Endothelial cell of umbilical vein (primary cell): ENCODE measurements at regions not wholly inside any gene's neighbourhood (a gene's known extent, or its start where the extent isn't known, plus 50 kb on each side); places are given as distances from the start of the nearest gene placed in this dataset.

Source experiments
- BruUV-seq: library from RNA; stranded (reverse); fragments of 400-500 nt; replicated peaks from 2 replicates; lab custom pipeline; 2021; lab: Mats Ljungman, UMichigan
- CTCF ChIA-PET: fragments of 300-600, 350-600 bp; sonication (Branson Sonifier 250); formaldehyde crosslinking; loops from one replicate; lab custom pipeline; 2021; ENCODE audit warnings: antibody characterized with exemption, inconsistent platforms; lab: Charles Lee
- POLR2A ChIA-PET: fragments of 300-600, 350-600 bp; sonication (Branson Sonifier 250); formaldehyde crosslinking; loops from one replicate; lab custom pipeline; 2021; ENCODE audit warnings: antibody characterized with exemption, inconsistent platforms; lab: Charles Lee
- DNase-seq: peaks from one replicate; pipeline ENCODE4 v3.0.0-alpha.2; 2011; ENCODE audit warnings: low read depth, low spot score
- FAIRE-seq: peaks from 2 replicates; lab custom pipeline; 2011; peaks lifted over from hg19 to GRCh38; lab: Jason Lieb, UNC
- H2AFZ ChIP-seq: 2 replicates; pipeline ENCODE4 v1.6.0; 2012; ENCODE audit warnings: low read depth, low read length, control low read depth, inconsistent platforms
- H3K27ac ChIP-seq: 2 replicates; pipeline ENCODE4 v1.5.1; 2011; ENCODE audit warnings: low read depth, mild to moderate bottlenecking, control low read depth, low read length, moderate library complexity; ENCODE audit not compliant: insufficient read depth
- H3K27me3 ChIP-seq, 2 experiments: 2 replicates each; pipeline versions ENCODE4 v1.6.0 to v1.6.1; 2011; ENCODE audit warnings: low read length in 2 of 2, mixed read lengths in 1 of 2; ENCODE audit not compliant: control insufficient read depth in 2 of 2, insufficient read depth in 2 of 2
- H3K36me3 ChIP-seq, 2 experiments: 2 replicates in 1 of 2; 3 replicates in 1 of 2; pipeline ENCODE4 v1.5.1; 2011; ENCODE audit warnings: low read length in 2 of 2, mild to moderate bottlenecking in 1 of 2, moderate library complexity in 1 of 2; ENCODE audit not compliant: control insufficient read depth in 2 of 2, insufficient read depth in 2 of 2; ENCODE audit errors: extremely low read depth in 1 of 2
- H3K4me1 ChIP-seq: 3 replicates; pipeline ENCODE4 v1.5.1; 2011; ENCODE audit warnings: mild to moderate bottlenecking, low read length; ENCODE audit not compliant: control insufficient read depth, insufficient read depth; ENCODE audit errors: extremely low read depth
- H3K4me2 ChIP-seq: 2 replicates; pipeline ENCODE4 v1.6.1; 2011; ENCODE audit warnings: low read length, control low read depth, mixed read lengths; ENCODE audit not compliant: insufficient read depth
- H3K4me3 ChIP-seq, 3 experiments: fragments of 200-600 bp in 1 of 3; sonication (generic), shearing (Covaris generic) in 1 of 3; replicated peaks in 1 of 3; 2 replicates each; pipeline ENCODE4 v1.5.1; 2011 to 2016; ENCODE audit warnings: control low read depth in 3 of 3, low read length in 3 of 3, mild to moderate bottlenecking in 2 of 3, inconsistent platforms in 1 of 3, low read depth in 1 of 3, moderate library complexity in 1 of 3; ENCODE audit not compliant: insufficient read depth in 1 of 3
- H3K79me2 ChIP-seq: 2 replicates; pipeline ENCODE4 v1.6.0; 2012; ENCODE audit warnings: low read length, inconsistent platforms; ENCODE audit not compliant: control insufficient read depth, insufficient read depth
- H3K9ac ChIP-seq: replicated peaks from 2 replicates; pipeline ENCODE3; 2011; ENCODE audit warnings: low read length, control low read depth; ENCODE audit not compliant: insufficient read depth; ENCODE audit errors: extremely low read depth
- H3K9me1 ChIP-seq: replicated peaks from 3 replicates; pipeline ENCODE4 v1.6.0; 2011; ENCODE audit warnings: mild to moderate bottlenecking, low read length; ENCODE audit not compliant: control insufficient read depth, insufficient read depth; ENCODE audit errors: extremely low read depth
- H3K9me3 ChIP-seq: replicated peaks from 2 replicates; pipeline ENCODE4 v1.5.1; 2012; ENCODE audit warnings: low read length, inconsistent platforms; ENCODE audit not compliant: control insufficient read depth, insufficient read depth
- H4K20me1 ChIP-seq: replicated peaks from 2 replicates; pipeline ENCODE3; 2011; ENCODE audit warnings: mild to moderate bottlenecking, low read length; ENCODE audit not compliant: control insufficient read depth, insufficient read depth; ENCODE audit errors: extremely low read depth
- EZH2 ChIP-seq: IDR thresholded peaks from 2 replicates; pipeline ENCODE4 v1.6.1; 2012; ENCODE audit warnings: borderline replicate concordance, low read depth, mild to moderate bottlenecking, moderate library complexity, low read length, inconsistent platforms; ENCODE audit not compliant: severe bottlenecking
- FOS ChIP-seq: IDR thresholded peaks from 2 replicates; pipeline ENCODE4 v1.6.1; 2011; ENCODE audit warnings: mild to moderate bottlenecking, low read length, moderate library complexity, borderline replicate concordance; ENCODE audit not compliant: insufficient read depth
- GATA2 ChIP-seq: IDR thresholded peaks from 2 replicates; pipeline ENCODE4 v1.7.0; 2011; ENCODE audit warnings: low read depth, mild to moderate bottlenecking, moderate library complexity, mixed read lengths, low read length; ENCODE audit not compliant: insufficient read length, insufficient read depth
- JUN ChIP-seq: IDR thresholded peaks from 2 replicates; pipeline ENCODE4 v1.6.1; 2011; ENCODE audit warnings: borderline replicate concordance, low read depth; ENCODE audit not compliant: insufficient read length, insufficient read depth
- POLR2A ChIP-seq: IDR thresholded peaks from 2 replicates; pipeline ENCODE4 v1.6.1; 2012; ENCODE audit warnings: low read depth, mild to moderate bottlenecking, control low read depth, low read length
- POLR2AphosphoS5 ChIP-seq: IDR thresholded peaks from 2 replicates; pipeline ENCODE4 v1.6.1; 2012; ENCODE audit warnings: low read depth, mild to moderate bottlenecking, control low read depth, low read length, moderate library complexity; ENCODE audit not compliant: insufficient read depth
- dilution Hi-C: fragments of 300-500 bp; cut with MboI; formaldehyde crosslinking; loops from one replicate; pipeline ENCODE4 v1.15.0; 2019; ENCODE audit warnings: low sequenced_read_pairs; ENCODE audit not compliant: extremely low pct_ligation_motif_present
- intact Hi-C: fragments of 100-400 bp; cut with micrococcal nuclease; formaldehyde crosslinking; loops from one replicate; pipeline ENCODE4 v1.10.0; 2022

DNA sequence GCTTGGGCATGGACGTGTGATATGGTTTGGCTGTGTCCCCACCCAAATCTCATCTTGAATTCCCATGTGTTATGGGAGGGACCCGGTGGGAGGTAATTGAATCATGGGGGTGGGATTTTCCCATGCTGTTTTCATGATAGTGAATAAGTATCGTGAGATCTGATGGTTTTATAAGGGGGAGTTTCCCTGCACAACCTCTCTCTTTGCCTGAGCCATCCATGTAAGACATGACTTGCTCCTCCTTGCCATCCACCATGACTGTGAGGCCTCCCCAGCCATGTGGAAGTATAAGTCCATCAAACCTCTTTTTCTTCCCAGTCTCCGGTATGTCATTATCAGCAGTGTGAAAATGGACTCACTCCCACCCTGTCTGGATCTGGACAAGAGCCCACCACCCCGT is 393.4 kb downstream of the SEC14L1 start:
- intact Hi-C loops = no loop called here
- DNase-seq (no peak), FAIRE-seq (no peak)
- Histone ChIP-seq H2AFZ (no peak overlapping the region), H3K9ac (no peak overlapping the region), H3K27ac (no peak overlapping the region), H3K36me3 (no peaks in the 10 kb centered on the region), H4K20me1 (no peaks in the 10 kb centered on the region), H3K4me3 (no peak overlapping the region), H3K79me2 (no peaks in the 10 kb centered on the region), H3K4me2 (no peak overlapping the region), H3K9me3 (no peaks in the 10 kb centered on the region), H3K9me1 (no peaks in the 10 kb centered on the region), H3K27me3 (peaks cover 6 to 11% of the 10 kb centered on the region in 2 experiments), H3K4me1 (no peaks in the 10 kb centered on the region)
- no TSS peak for BruUV-seq
- TF ChIP-seq POLR2AphosphoS5 (no peak), POLR2A (no peak), GATA2 (no peak), FOS (no peak), JUN (no peak), EZH2 (no peak)
- POLR2A ChIA-PET = no interaction called here
- CTCF ChIA-PET = interaction anchor here (1.3 kb wide), 1 partner anchor 18 kb away, joined by 3 read pairs; no protein-coding TSS in a partner anchor
- dilution Hi-C loops = no loop called here

- no TSS peak for BruUV-seq
- no peaks in the 10 kb centered on the region for H4K20me1 ChIP-seq
- no peaks in the 10 kb centered on the region for H3K9me3 ChIP-seq
- POLR2A ChIA-PET = interaction anchor here (0.6 kb wide), 1 partner anchor 172 kb away, joined by 3 read pairs; no protein-coding TSS in a partner anchor
- H2AFZ ChIP-seq = no peak overlapping the region
- no peak overlapping the region for H3K4me2 ChIP-seq
- H3K36me3 ChIP-seq = no peaks in the 10 kb centered on the region
- no peaks in the 10 kb centered on the region for H3K9me1 ChIP-seq
- H3K27me3 ChIP-seq = peaks cover 4 to 9% of the 10 kb centered on the region in 2 experiments
- no peak overlapping the region for H3K4me3 ChIP-seq
- H3K4me1 ChIP-seq = no peaks in the 10 kb centered on the region
- DNase-seq = no peak
- no peaks in the 10 kb centered on the region for H3K79me2 ChIP-seq
- FAIRE-seq = no peak
- H3K27ac ChIP-seq = no peak overlapping the region
- H3K9ac ChIP-seq = no peak overlapping the region
- dilution Hi-C loops (no loop called here), intact Hi-C loops (no loop called here)
- CTCF ChIA-PET = interaction anchor here (1.3 kb wide), 1 partner anchor 17 kb away, joined by 3 read pairs; no protein-coding TSS in a partner anchor
- no peak for TF ChIP-seq EZH2
These were observed 394.7 kb downstream of the SEC14L1 start for GRCh38 chr17:77535435-77535834.
